ENCODE measurements at regions not wholly inside any gene's neighbourhood (a gene's known extent, or its start where the extent isn't known, plus 50 kb on each side); places are given as distances from the start of the nearest gene placed in this dataset.

DNA sequence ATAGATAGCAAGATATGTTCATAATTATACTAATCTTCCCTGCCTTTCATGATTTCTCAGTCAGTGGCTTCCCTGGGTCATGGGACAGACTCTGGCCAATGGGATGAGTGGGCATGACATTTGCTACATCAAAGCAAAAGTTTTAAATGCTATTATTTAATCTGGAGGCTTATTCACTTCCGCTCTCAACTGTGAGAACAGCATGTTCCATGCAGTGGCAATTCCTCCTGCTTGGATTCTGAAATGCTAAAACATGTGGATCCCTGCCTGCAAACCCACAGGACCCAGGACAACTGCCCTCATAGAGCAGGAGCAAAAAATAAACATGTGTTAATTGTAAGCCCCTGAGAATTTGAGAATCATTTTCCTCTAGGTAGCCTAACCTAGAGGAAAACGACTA lies 1412.4 kb upstream of the CELF2 start:
- H3K27me3 Mint-ChIP-seq: no peaks in the 10 kb centered on the region
- H3K36me3 Mint-ChIP-seq (ENCODE audit: low read depth): no peaks in the 10 kb centered on the region
- CTCF ChIA-PET: no interaction called here
- H3K4me1 Mint-ChIP-seq (ENCODE audit: low read depth): no peaks in the 10 kb centered on the region
- TF ChIP-seq, protein P1, sequence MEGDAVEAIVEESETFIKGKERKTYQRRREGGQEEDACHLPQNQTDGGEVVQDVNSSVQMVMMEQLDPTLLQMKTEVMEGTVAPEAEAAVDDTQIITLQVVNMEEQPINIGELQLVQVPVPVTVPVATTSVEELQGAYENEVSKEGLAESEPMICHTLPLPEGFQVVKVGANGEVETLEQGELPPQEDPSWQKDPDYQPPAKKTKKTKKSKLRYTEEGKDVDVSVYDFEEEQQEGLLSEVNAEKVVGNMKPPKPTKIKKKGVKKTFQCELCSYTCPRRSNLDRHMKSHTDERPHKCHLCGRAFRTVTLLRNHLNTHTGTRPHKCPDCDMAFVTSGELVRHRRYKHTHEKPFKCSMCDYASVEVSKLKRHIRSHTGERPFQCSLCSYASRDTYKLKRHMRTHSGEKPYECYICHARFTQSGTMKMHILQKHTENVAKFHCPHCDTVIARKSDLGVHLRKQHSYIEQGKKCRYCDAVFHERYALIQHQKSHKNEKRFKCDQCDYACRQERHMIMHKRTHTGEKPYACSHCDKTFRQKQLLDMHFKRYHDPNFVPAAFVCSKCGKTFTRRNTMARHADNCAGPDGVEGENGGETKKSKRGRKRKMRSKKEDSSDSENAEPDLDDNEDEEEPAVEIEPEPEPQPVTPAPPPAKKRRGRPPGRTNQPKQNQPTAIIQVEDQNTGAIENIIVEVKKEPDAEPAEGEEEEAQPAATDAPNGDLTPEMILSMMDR (IDR thresholded peaks at IDR 0.05): no peak
- peaks cover 2% of the 10 kb centered on the region for H3K9me3 Mint-ChIP-seq
- intact Hi-C loops (cut with micrococcal nuclease): no loop called here
- H3K4me3 Mint-ChIP-seq: no peak overlapping the region
- H3K27ac Mint-ChIP-seq: no peak overlapping the region
- DNase-seq (no peak), ATAC-seq (no peak)
- POLR2A ChIA-PET: no interaction called here

DNA sequence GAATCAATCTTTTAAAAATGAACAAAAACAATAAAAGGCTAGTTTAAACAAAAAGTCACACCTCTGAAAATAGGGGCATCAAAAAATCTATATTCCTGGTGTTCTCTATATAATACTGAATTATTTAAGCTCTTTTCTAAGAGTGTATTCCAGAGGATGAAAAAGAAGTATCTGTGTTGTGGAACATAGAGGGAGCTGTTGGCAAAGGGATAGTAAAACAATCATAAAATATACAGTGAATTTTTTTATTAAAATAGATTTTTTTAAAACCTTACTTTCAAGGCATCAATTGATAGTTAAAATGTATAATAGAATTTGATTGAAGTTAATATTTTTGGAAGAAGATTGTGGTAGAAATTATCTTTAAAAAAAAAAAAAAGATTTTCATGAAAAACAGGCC lies 1409.1 kb upstream of the CELF2 start:
- DNase-seq: no peak
- POLR2A ChIA-PET: no interaction called here
- Mint-ChIP-seq H3K9me3 (no peaks in the 10 kb centered on the region), H3K27me3 (no peaks in the 10 kb centered on the region), H3K4me1 (ENCODE audit: low read depth) (no peaks in the 10 kb centered on the region), H3K27ac (no peak overlapping the region), H3K36me3 (ENCODE audit: low read depth) (no peaks in the 10 kb centered on the region), H3K4me3 (no peak overlapping the region)
- TF ChIP-seq, protein P1 (IDR thresholded peaks at IDR 0.05): no peak
- intact Hi-C loops (cut with micrococcal nuclease): no loop called here
- ATAC-seq: no peak
- CTCF ChIA-PET: no interaction called here

DNA sequence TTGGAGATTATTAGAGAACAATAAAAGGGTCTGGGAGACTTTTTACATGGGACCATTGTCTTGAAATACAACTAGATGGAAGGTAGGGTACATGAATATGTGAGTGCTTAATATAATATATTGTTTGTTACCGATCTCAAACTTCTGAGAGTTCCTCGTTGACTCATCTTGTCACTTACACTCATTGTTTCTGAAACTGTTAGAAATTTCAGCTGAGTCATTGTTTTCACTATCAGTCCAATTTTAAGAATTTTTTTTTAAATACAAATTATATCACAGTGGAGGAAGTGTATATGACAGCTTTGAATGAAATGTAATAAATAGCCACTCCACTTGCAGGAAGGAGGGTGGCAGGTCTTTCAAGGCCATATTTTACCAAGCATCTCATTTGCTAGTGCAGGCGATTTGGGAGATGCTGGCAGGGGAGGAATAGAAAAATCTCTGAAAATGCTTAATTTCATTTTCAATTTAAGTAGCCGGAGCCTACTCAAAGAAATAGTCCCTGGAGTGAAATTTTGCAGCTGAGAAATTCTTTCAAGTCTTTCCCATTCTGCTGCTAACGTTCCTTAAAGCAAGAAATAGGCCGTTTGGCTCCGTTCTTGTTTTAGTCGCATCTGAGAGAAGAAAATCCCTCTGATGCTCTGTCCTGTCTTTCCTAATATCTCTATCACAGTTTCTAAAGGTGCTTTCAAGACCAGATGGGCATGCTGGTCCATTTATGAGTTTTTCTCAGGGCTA lies 1404.2 kb upstream of the CELF2 start:
- H3K4me3 Mint-ChIP-seq: no peak overlapping the region
- H3K36me3 Mint-ChIP-seq (ENCODE audit: low read depth): no peaks in the 10 kb centered on the region
- intact Hi-C loops (cut with micrococcal nuclease): no loop called here
- CTCF ChIA-PET: no interaction called here
- H3K27ac Mint-ChIP-seq: no peak overlapping the region
- H3K27me3 Mint-ChIP-seq: no peaks in the 10 kb centered on the region
- H3K9me3 Mint-ChIP-seq: peaks cover 2% of the 10 kb centered on the region
- DNase-seq: no peak
- ATAC-seq: no peak
- TF ChIP-seq, protein P1 (IDR thresholded peaks at IDR 0.05): no peak
- POLR2A ChIA-PET: no interaction called here
- H3K4me1 Mint-ChIP-seq (ENCODE audit: low read depth): no peaks in the 10 kb centered on the region

GRCh38 chr10:9615189-9615588 lies 1402.5 kb upstream of the CELF2 start:
- H3K36me3 Mint-ChIP-seq (ENCODE audit: low read depth): no peaks in the 10 kb centered on the region
- TF ChIP-seq, protein P1 (IDR thresholded peaks at IDR 0.05): no peak
- H3K9me3 Mint-ChIP-seq: peaks cover 6% of the 10 kb centered on the region
- intact Hi-C loops (cut with micrococcal nuclease): no loop called here
- ATAC-seq (no peak), DNase-seq (no peak)
- no peaks in the 10 kb centered on the region for H3K27me3 Mint-ChIP-seq
- no peaks in the 10 kb centered on the region for H3K4me1 Mint-ChIP-seq (ENCODE audit: low read depth)
- ChIA-PET CTCF (no interaction called here), POLR2A (interaction anchor here (0.7 kb wide), 1 partner anchor 980 kb away, joined by 3 read pairs; no protein-coding TSS in a partner anchor)
- H3K4me3 Mint-ChIP-seq: no peak overlapping the region
- H3K27ac Mint-ChIP-seq: no peak overlapping the region

- H3K9me3 Mint-ChIP-seq: peaks cover 3% of the 10 kb centered on the region
- ATAC-seq: no peak
- DNase-seq: no peak
- CTCF ChIA-PET: interaction anchor here (1.2 kb wide), 1 partner anchor 20 kb away, joined by 3 read pairs; no protein-coding TSS in a partner anchor
- no peak overlapping the region for H3K27ac Mint-ChIP-seq
- intact Hi-C loops (cut with micrococcal nuclease): no loop called here
- H3K4me3 Mint-ChIP-seq: no peak overlapping the region
- POLR2A ChIA-PET: no interaction called here
- H3K36me3 Mint-ChIP-seq (ENCODE audit: low read depth): no peaks in the 10 kb centered on the region
- TF ChIP-seq, protein P1 (IDR thresholded peaks at IDR 0.05): no peak
- H3K27me3 Mint-ChIP-seq: no peaks in the 10 kb centered on the region
- no peaks in the 10 kb centered on the region for H3K4me1 Mint-ChIP-seq (ENCODE audit: low read depth)
These were observed 1396.5 kb upstream of the CELF2 start for GRCh38 chr10:9621216-9621615.

Measured in activated CD8-positive, alpha-beta T cell treated with anti-CD3 and anti-CD28 coated beads for 36 hours (primary cell).